Keratinocyte (primary cell): ENCODE measurements at regions not wholly inside any gene's neighbourhood (a gene's known extent, or its start where the extent isn't known, plus 50 kb on each side); places are given as distances from the start of the nearest gene placed in this dataset.

ENCODE experiments used
- DNase-seq: peaks from one replicate; pipeline ENCODE4 v3.0.0-alpha.2; 2011; ENCODE audit warnings: low read depth, missing footprints, low spot score
- FAIRE-seq: peaks from 2 replicates; lab custom pipeline; 2011; peaks lifted over from hg19 to GRCh38; lab: Jason Lieb, UNC
- H2AFZ ChIP-seq: 2 replicates; pipeline ENCODE4 v1.6.0; 2012; ENCODE audit warnings: low read length, control low read depth, inconsistent platforms; ENCODE audit not compliant: control insufficient read depth
- H3K27ac ChIP-seq: 2 replicates; pipeline ENCODE4 v1.5.1; 2011; ENCODE audit warnings: low read length; ENCODE audit not compliant: control insufficient read depth, insufficient read depth
- H3K27me3 ChIP-seq: 3 replicates; pipeline ENCODE4 v1.6.0; 2011; ENCODE audit warnings: low read length; ENCODE audit not compliant: control insufficient read depth, insufficient read depth; ENCODE audit errors: extremely low read depth
- H3K36me3 ChIP-seq, 2 experiments: 2 replicates in 1 of 2; 3 replicates in 1 of 2; pipeline ENCODE4 v1.5.1; 2011; ENCODE audit warnings: low read length in 2 of 2, mild to moderate bottlenecking in 1 of 2; ENCODE audit not compliant: control insufficient read depth in 2 of 2, insufficient read depth in 2 of 2; ENCODE audit errors: extremely low read depth in 1 of 2
- H3K4me1 ChIP-seq: 3 replicates; pipeline ENCODE4 v1.5.1; 2011; ENCODE audit warnings: low read length; ENCODE audit not compliant: control insufficient read depth, insufficient read depth; ENCODE audit errors: extremely low read depth
- H3K4me2 ChIP-seq: 3 replicates; pipeline ENCODE4 v1.6.0; 2011; ENCODE audit warnings: low read depth, low read length; ENCODE audit not compliant: control insufficient read depth, insufficient read depth; ENCODE audit errors: extremely low read depth
- H3K4me3 ChIP-seq, 3 experiments: fragments of 200-600 bp in 1 of 3; sonication (generic) in 1 of 3; 2 replicates in 2 of 3; 3 replicates in 1 of 3; pipeline ENCODE4 v1.5.1; 2011 to 2016; ENCODE audit warnings: low read length in 3 of 3, mild to moderate bottlenecking in 3 of 3, control low read depth in 2 of 3, inconsistent platforms in 1 of 3, low read depth in 1 of 3, mixed read lengths in 1 of 3, mixed run types in 1 of 3, moderate library complexity in 1 of 3; ENCODE audit not compliant: control insufficient read depth in 2 of 3, insufficient read depth in 2 of 3; ENCODE audit errors: extremely low read depth in 1 of 3
- H3K79me2 ChIP-seq: 2 replicates; pipeline ENCODE4 v1.6.0; 2012; ENCODE audit warnings: low read length; ENCODE audit not compliant: control insufficient read depth, insufficient read depth
- H3K9ac ChIP-seq: 3 replicates; pipeline ENCODE4 v1.6.0; 2011; ENCODE audit warnings: low read length; ENCODE audit not compliant: control insufficient read depth, insufficient read depth; ENCODE audit errors: extremely low read depth
- H3K9me1 ChIP-seq: 3 replicates; pipeline ENCODE4 v1.6.0; 2011; ENCODE audit warnings: low read length; ENCODE audit not compliant: control insufficient read depth, insufficient read depth; ENCODE audit errors: extremely low read depth
- H3K9me3 ChIP-seq: 2 replicates; pipeline ENCODE4 v1.5.1; 2012; ENCODE audit warnings: low read depth, low read length; ENCODE audit not compliant: control insufficient read depth
- H4K20me1 ChIP-seq: 3 replicates; pipeline ENCODE4 v1.6.0; 2011; ENCODE audit warnings: low read length; ENCODE audit not compliant: control insufficient read depth, insufficient read depth; ENCODE audit errors: extremely low read depth
- CTCF ChIP-seq, 3 experiments: IDR thresholded peaks in 1 of 3; conservative IDR thresholded peaks in 1 of 3; optimal IDR thresholded peaks in 1 of 3; 2 replicates in 2 of 3; 3 replicates in 1 of 3; pipeline versions ENCODE3 to v1.5.1; 2011; ENCODE audit warnings: low read length in 3 of 3, mild to moderate bottlenecking in 3 of 3, moderate library complexity in 2 of 3, control low read depth in 1 of 3, inconsistent platforms in 1 of 3; ENCODE audit not compliant: insufficient read depth in 2 of 3; ENCODE audit errors: extremely low read depth in 1 of 3
- EZH2 ChIP-seq: IDR thresholded peaks from one replicate; pipeline ENCODE4 v1.6.1; 2012; ENCODE audit warnings: inconsistent platforms, mild to moderate bottlenecking, low read length, moderate library complexity
- dilution Hi-C: fragments of 300-500 bp; cut with MboI; formaldehyde crosslinking; loops from one replicate; pipeline ENCODE4 v1.7.0; 2020; ENCODE audit warnings: low sequenced_read_pairs; ENCODE audit not compliant: extremely low pct_ligation_motif_present

GRCh38 chr2:133952420-133952819 lies 301.5 kb upstream of the MGAT5 start:
- H3K27me3 ChIP-seq, result peaks cover 9% of the 10 kb centered on the region
- no peaks in the 10 kb centered on the region for H4K20me1 ChIP-seq
- no peak overlapping the region for H2AFZ ChIP-seq
- no peaks in the 10 kb centered on the region for H3K9me3 ChIP-seq
- DNase-seq, result no peak
- H3K36me3 ChIP-seq, result no peaks in the 10 kb centered on the region
- H3K4me2 ChIP-seq, result no peak overlapping the region
- H3K9me1 ChIP-seq, result no peaks in the 10 kb centered on the region
- H3K4me1 ChIP-seq, result no peaks in the 10 kb centered on the region
- dilution Hi-C loops, result no loop called here
- TF ChIP-seq EZH2 (no peak), CTCF (optimal IDR thresholded peaks at IDR 0.05 in 1 of 3, IDR thresholded peaks at IDR 0.05 in 1 of 3, conservative IDR thresholded peaks at IDR 0.05 in 1 of 3; ENCODE audit: extremely low read depth in 1 of 3, insufficient read depth in 2 of 3, low read length in 3 of 3) (no peak)
- H3K4me3 ChIP-seq, result no peak overlapping the region
- H3K9ac ChIP-seq, result no peak overlapping the region
- H3K27ac ChIP-seq, result no peak overlapping the region
- no peak for FAIRE-seq
- no peaks in the 10 kb centered on the region for H3K79me2 ChIP-seq

GRCh38 chr2:133952896-133953295 lies 301.0 kb upstream of the MGAT5 start:
- H3K4me2 ChIP-seq, result no peak overlapping the region
- no peaks in the 10 kb centered on the region for H3K36me3 ChIP-seq
- no peak overlapping the region for H3K27ac ChIP-seq
- H3K9me1 ChIP-seq, result no peaks in the 10 kb centered on the region
- H3K27me3 ChIP-seq, result peaks cover 9% of the 10 kb centered on the region
- no peak for TF ChIP-seq CTCF (optimal IDR thresholded peaks at IDR 0.05 in 1 of 3, IDR thresholded peaks at IDR 0.05 in 1 of 3, conservative IDR thresholded peaks at IDR 0.05 in 1 of 3; ENCODE audit: extremely low read depth in 1 of 3, insufficient read depth in 2 of 3, low read length in 3 of 3)
- no peak for TF ChIP-seq EZH2
- FAIRE-seq (no peak), DNase-seq (no peak)
- no peaks in the 10 kb centered on the region for H3K79me2 ChIP-seq
- H2AFZ ChIP-seq, result no peak overlapping the region
- no peaks in the 10 kb centered on the region for H4K20me1 ChIP-seq
- no peaks in the 10 kb centered on the region for H3K9me3 ChIP-seq
- no peak overlapping the region for H3K4me3 ChIP-seq
- dilution Hi-C loops, result no loop called here
- no peaks in the 10 kb centered on the region for H3K4me1 ChIP-seq
- H3K9ac ChIP-seq, result no peak overlapping the region
